SU-DHL-6 (cell line): ENCODE measurements at regions not wholly inside any gene's neighbourhood (a gene's known extent, or its start where the extent isn't known, plus 50 kb on each side); places are given as distances from the start of the nearest gene placed in this dataset.

Source experiments
- H2AFZ ChIP-seq: fragments of 200-600 bp; sonication (generic); 2 replicates; pipeline ENCODE4 v1.6.1; 2014; ENCODE audit warnings: low read depth, mild to moderate bottlenecking, moderate library complexity, mixed read lengths, antibody characterized with exemption, low read length; ENCODE audit not compliant: severe bottlenecking
- H3F3A ChIP-seq: fragments of 200-600 bp; shearing (Covaris generic); 2 replicates; pipeline ENCODE4 v1.6.0; 2016; ENCODE audit warnings: antibody characterized with exemption, mild to moderate bottlenecking; ENCODE audit not compliant: insufficient read depth
- H3K27ac ChIP-seq: fragments of 200-600 bp; sonication (generic); 2 replicates; pipeline ENCODE4 v1.5.1; 2016; ENCODE audit warnings: low read depth, mild to moderate bottlenecking, low read length, moderate library complexity, mixed read lengths
- H3K27me3 ChIP-seq: fragments of 200-600 bp; sonication (generic), shearing (Covaris generic); 2 replicates; pipeline ENCODE4 v1.6.0; 2014; ENCODE audit warnings: mild to moderate bottlenecking, low read length
- H3K36me3 ChIP-seq: fragments of 200-600 bp; sonication (generic); 2 replicates; pipeline ENCODE4 v1.6.1; 2014; ENCODE audit warnings: mild to moderate bottlenecking, low read length, mixed read lengths
- H3K4me2 ChIP-seq: fragments of 300-600, 200-600 bp; shearing (Covaris generic), sonication (generic); 2 replicates; pipeline ENCODE4 v1.6.0; 2014; ENCODE audit warnings: low read length, low read depth, mild to moderate bottlenecking; ENCODE audit not compliant: poor library complexity, severe bottlenecking
- H3K4me3 ChIP-seq: fragments of 200-600 bp; sonication (generic); 2 replicates; pipeline ENCODE4 v1.5.1; 2014; ENCODE audit warnings: antibody characterized with exemption, low read length, mild to moderate bottlenecking, mixed read lengths; ENCODE audit not compliant: insufficient read depth, poor library complexity, severe bottlenecking
- H3K79me2 ChIP-seq: fragments of 200-600 bp; sonication (generic); 2 replicates; pipeline ENCODE4 v1.6.1; 2014; ENCODE audit warnings: mild to moderate bottlenecking, low read length, moderate library complexity; ENCODE audit not compliant: insufficient read depth
- H3K9ac ChIP-seq: fragments of 200-600 bp; sonication (generic); 2 replicates; pipeline ENCODE4 v1.7.0; 2014; ENCODE audit warnings: mild to moderate bottlenecking, low read length
- H3K9me2 ChIP-seq: fragments of 200-600 bp; sonication (generic); replicated peaks from 2 replicates; pipeline ENCODE4 v1.6.1; 2014; ENCODE audit warnings: low read length; ENCODE audit not compliant: insufficient read depth
- H3K9me3 ChIP-seq: fragments of 200-600 bp; sonication (generic); 2 replicates; pipeline ENCODE4 v1.6.1; 2014; ENCODE audit warnings: low read length, mixed read lengths; ENCODE audit not compliant: insufficient read depth
- H4K20me1 ChIP-seq: fragments of 200-600 bp; sonication (generic); 2 replicates; pipeline ENCODE4 v1.6.1; 2014; ENCODE audit warnings: low read depth, mild to moderate bottlenecking, antibody characterized with exemption, low read length, moderate library complexity, mixed read lengths
- CTCF ChIP-seq: fragments of 200-600 bp; sonication (generic); IDR thresholded peaks from one replicate; pipeline ENCODE4 v1.5.1; 2017; ENCODE audit warnings: antibody characterized with exemption, mild to moderate bottlenecking, low read length, moderate library complexity; ENCODE audit not compliant: insufficient read depth, poor library complexity, severe bottlenecking
- EZH2phosphoT487 ChIP-seq: fragments of 200-600 bp; sonication (generic), shearing (Covaris generic); conservative IDR thresholded peaks from 2 replicates; pipeline ENCODE4 v1.6.1; 2018; ENCODE audit warnings: mild to moderate bottlenecking, antibody characterized with exemption, low read length, moderate library complexity, mixed read lengths

GRCh38 chr18:10009321-10010144 lies 95.7 kb downstream of the VAPA start:
- H3K9me3 ChIP-seq: no peaks in the 10 kb centered on the region
- no peaks in the 10 kb centered on the region for H3K27me3 ChIP-seq
- H3K27ac ChIP-seq: no peak overlapping the region
- H4K20me1 ChIP-seq: no peaks in the 10 kb centered on the region
- H3K79me2 ChIP-seq: no peaks in the 10 kb centered on the region
- no peak overlapping the region for H3K4me3 ChIP-seq
- H3K9ac ChIP-seq: no peak overlapping the region
- H3F3A ChIP-seq: no peaks in the 10 kb centered on the region
- H3K4me2 ChIP-seq: no peak overlapping the region
- H2AFZ ChIP-seq: no peak overlapping the region
- no peak for TF ChIP-seq CTCF
- no peak for TF ChIP-seq EZH2phosphoT487
- no peaks in the 10 kb centered on the region for H3K36me3 ChIP-seq
- H3K9me2 ChIP-seq: no peaks in the 10 kb centered on the region

GRCh38 chr18:10010611-10011015 lies 96.8 kb downstream of the VAPA start:
- Histone ChIP-seq H3F3A (no peaks in the 10 kb centered on the region), H3K27me3 (no peaks in the 10 kb centered on the region), H3K9me2 (no peaks in the 10 kb centered on the region), H3K9me3 (no peaks in the 10 kb centered on the region), H3K27ac (no peak overlapping the region), H4K20me1 (no peaks in the 10 kb centered on the region), H2AFZ (no peak overlapping the region), H3K79me2 (no peaks in the 10 kb centered on the region), H3K36me3 (no peaks in the 10 kb centered on the region), H3K4me2 (no peak overlapping the region), H3K9ac (no peak overlapping the region), H3K4me3 (no peak overlapping the region)
- TF ChIP-seq CTCF (no peak), EZH2phosphoT487 (no peak)

GRCh38 chr18:10011061-10011460 lies 97.2 kb downstream of the VAPA start:
- Histone ChIP-seq H3K9me3 (no peaks in the 10 kb centered on the region), H2AFZ (no peak overlapping the region), H3K36me3 (no peaks in the 10 kb centered on the region), H3F3A (no peaks in the 10 kb centered on the region), H3K4me3 (no peak overlapping the region), H3K79me2 (no peaks in the 10 kb centered on the region), H3K9me2 (no peaks in the 10 kb centered on the region), H4K20me1 (no peaks in the 10 kb centered on the region), H3K9ac (no peak overlapping the region), H3K4me2 (no peak overlapping the region), H3K27me3 (no peaks in the 10 kb centered on the region), H3K27ac (no peak overlapping the region)
- TF ChIP-seq CTCF (no peak), EZH2phosphoT487 (no peak)
